Natural killer cell (primary cell): ENCODE measurements at regions not wholly inside any gene's neighbourhood (a gene's known extent, or its start where the extent isn't known, plus 50 kb on each side); places are given as distances from the start of the nearest gene placed in this dataset.

ENCODE experiments used
- ATAC-seq, 3 donors: fragments of 150-1000 bp in 2 of 3; fragments of 200-7000 bp in 1 of 3; cut with Tn5 transposase; 1 replicate in 1 of 3; 2 replicates in 2 of 3; pipeline ENCODE4 v1.10.0; 2021; ENCODE audit warnings: mild to moderate bottlenecking in 2 of 3, moderate library complexity in 2 of 3
- DNase-seq, 2 donors: peaks; one replicate each; pipeline versions ENCODE4 v3.0.0 to v3.0.0-alpha.2; 2013 to 2021; ENCODE audit warnings: mixed read lengths in 1 of 2
- H3K27ac ChIP-seq: one replicate; pipeline ENCODE4 v1.5.1; 2013; ENCODE audit warnings: mild to moderate bottlenecking, low read length
- H3K27me3 ChIP-seq: one replicate; pipeline ENCODE4 v1.6.1; 2013; ENCODE audit warnings: low read length; ENCODE audit not compliant: control insufficient read depth, insufficient read depth
- H3K36me3 ChIP-seq: one replicate; pipeline ENCODE4 v1.6.1; 2013; ENCODE audit warnings: low read length; ENCODE audit not compliant: control insufficient read depth, insufficient read depth
- H3K4me1 ChIP-seq: one replicate; pipeline ENCODE4 v1.6.1; 2013; ENCODE audit warnings: low read length; ENCODE audit not compliant: control insufficient read depth, insufficient read depth
- H3K4me3 ChIP-seq: one replicate; pipeline ENCODE4 v1.5.1; 2013; ENCODE audit warnings: low read length
- H3K9me3 ChIP-seq: one replicate; pipeline ENCODE4 v1.6.1; 2013; ENCODE audit warnings: low read length; ENCODE audit not compliant: control insufficient read depth, insufficient read depth
- H3K27ac Mint-ChIP-seq, 2 donors: one replicate each; pipeline ENCODE4 v1.8.0; 2022; ENCODE audit warnings: mild to moderate bottlenecking in 2 of 2, mixed read lengths in 2 of 2, moderate library complexity in 1 of 2
- H3K27me3 Mint-ChIP-seq, 2 donors: one replicate each; pipeline ENCODE4 v1.8.0; 2022; ENCODE audit warnings: low read depth in 2 of 2, mixed read lengths in 2 of 2
- H3K36me3 Mint-ChIP-seq: one replicate; pipeline ENCODE4 v1.8.0; 2022; ENCODE audit warnings: mixed read lengths
- H3K4me1 Mint-ChIP-seq, 2 donors: one replicate each; pipeline ENCODE4 v1.8.0; 2022; ENCODE audit warnings: mixed read lengths in 2 of 2
- H3K4me3 Mint-ChIP-seq: one replicate; pipeline ENCODE4 v1.8.0; 2022; ENCODE audit warnings: mild to moderate bottlenecking, moderate library complexity, mixed read lengths
- H3K9me3 Mint-ChIP-seq, 2 donors: one replicate each; pipeline ENCODE4 v1.8.0; 2022; ENCODE audit warnings: mixed read lengths in 2 of 2
- WGBS: methylation state at CpG from one replicate; pipeline ENCODE4 v1.1.7; 2013; ENCODE audit warnings: missing lambda C conversion rate; ENCODE audit not compliant: insufficient coverage; 5-methylcytosine and 5-hydroxymethylcytosine counted together
- intact Hi-C: fragments of 100-400 bp; cut with micrococcal nuclease; formaldehyde crosslinking; loops from one replicate; pipeline ENCODE4 v1.14.2; 2022
- TF ChIP-seq, protein P1 (sequence below): fragments of 200-600 bp; IDR thresholded peaks from one replicate; pipeline ENCODE4 v1.8.0; 2022; ENCODE audit warnings: antibody characterized with exemption

GRCh38 chr5:72746736-72747135 lies 69.7 kb upstream of the TNPO1 start:
- H3K27ac ChIP-seq, result no peak overlapping the region
- H3K36me3 Mint-ChIP-seq, result no peaks in the 10 kb centered on the region
- WGBS, result 98% methylated on average over 4 of the region's 5 CpGs
- DNase-seq, result no peak
- intact Hi-C loops, result no loop called here
- no peak overlapping the region for H3K4me3 ChIP-seq
- H3K36me3 ChIP-seq, result no peaks in the 10 kb centered on the region
- H3K4me1 ChIP-seq, result no peaks in the 10 kb centered on the region
- ATAC-seq, result no peak
- TF ChIP-seq, protein P1, sequence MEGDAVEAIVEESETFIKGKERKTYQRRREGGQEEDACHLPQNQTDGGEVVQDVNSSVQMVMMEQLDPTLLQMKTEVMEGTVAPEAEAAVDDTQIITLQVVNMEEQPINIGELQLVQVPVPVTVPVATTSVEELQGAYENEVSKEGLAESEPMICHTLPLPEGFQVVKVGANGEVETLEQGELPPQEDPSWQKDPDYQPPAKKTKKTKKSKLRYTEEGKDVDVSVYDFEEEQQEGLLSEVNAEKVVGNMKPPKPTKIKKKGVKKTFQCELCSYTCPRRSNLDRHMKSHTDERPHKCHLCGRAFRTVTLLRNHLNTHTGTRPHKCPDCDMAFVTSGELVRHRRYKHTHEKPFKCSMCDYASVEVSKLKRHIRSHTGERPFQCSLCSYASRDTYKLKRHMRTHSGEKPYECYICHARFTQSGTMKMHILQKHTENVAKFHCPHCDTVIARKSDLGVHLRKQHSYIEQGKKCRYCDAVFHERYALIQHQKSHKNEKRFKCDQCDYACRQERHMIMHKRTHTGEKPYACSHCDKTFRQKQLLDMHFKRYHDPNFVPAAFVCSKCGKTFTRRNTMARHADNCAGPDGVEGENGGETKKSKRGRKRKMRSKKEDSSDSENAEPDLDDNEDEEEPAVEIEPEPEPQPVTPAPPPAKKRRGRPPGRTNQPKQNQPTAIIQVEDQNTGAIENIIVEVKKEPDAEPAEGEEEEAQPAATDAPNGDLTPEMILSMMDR, result no peak
- H3K9me3 Mint-ChIP-seq, result no peaks in the 10 kb centered on the region
- no peak overlapping the region for H3K4me3 Mint-ChIP-seq
- H3K9me3 ChIP-seq, result peaks cover 3% of the 10 kb centered on the region
- no peaks in the 10 kb centered on the region for H3K4me1 Mint-ChIP-seq
- peaks cover 18 to 26% of the 10 kb centered on the region in 2 donors for H3K27me3 Mint-ChIP-seq
- no peaks in the 10 kb centered on the region for H3K27me3 ChIP-seq
- no peak overlapping the region for H3K27ac Mint-ChIP-seq

- no peak overlapping the region for H3K4me3 Mint-ChIP-seq
- ATAC-seq, result no peak
- no peak overlapping the region for H3K27ac ChIP-seq
- TF ChIP-seq, protein P1, result no peak
- no peaks in the 10 kb centered on the region for H3K36me3 Mint-ChIP-seq
- H3K4me3 ChIP-seq, result no peak overlapping the region
- H3K9me3 ChIP-seq, result peaks cover 2% of the 10 kb centered on the region
- H3K9me3 Mint-ChIP-seq, result no peaks in the 10 kb centered on the region
- 89% methylated on average over 4 of the region's 4 CpGs for WGBS
- H3K27me3 Mint-ChIP-seq, result peaks cover 17 to 18% of the 10 kb centered on the region in 2 donors
- H3K4me1 ChIP-seq, result no peaks in the 10 kb centered on the region
- no peaks in the 10 kb centered on the region for H3K36me3 ChIP-seq
- H3K27me3 ChIP-seq, result no peaks in the 10 kb centered on the region
- H3K27ac Mint-ChIP-seq, result no peak overlapping the region
- H3K4me1 Mint-ChIP-seq, result no peaks in the 10 kb centered on the region
- DNase-seq, result no peak
- intact Hi-C loops, result no loop called here
Observed at GRCh38 chr5:72744136-72744535, 72.3 kb upstream of the TNPO1 start.

GRCh38 chr5:72741805-72742204 lies 74.7 kb upstream of the TNPO1 start:
- Mint-ChIP-seq H3K4me3 (no peak overlapping the region), H3K36me3 (no peaks in the 10 kb centered on the region), H3K4me1 (no peaks in the 10 kb centered on the region), H3K27ac (no peak overlapping the region), H3K27me3 (peaks cover 9 to 18% of the 10 kb centered on the region in 2 donors), H3K9me3 (no peaks in the 10 kb centered on the region)
- ATAC-seq (no peak), DNase-seq (no peak)
- no peaks in the 10 kb centered on the region for H3K27me3 ChIP-seq
- no peaks in the 10 kb centered on the region for H3K36me3 ChIP-seq
- no peaks in the 10 kb centered on the region for H3K4me1 ChIP-seq
- no peaks in the 10 kb centered on the region for H3K9me3 ChIP-seq
- intact Hi-C loops, result no loop called here
- no peak overlapping the region for H3K27ac ChIP-seq
- TF ChIP-seq, protein P1, result no peak
- H3K4me3 ChIP-seq, result no peak overlapping the region

DNA sequence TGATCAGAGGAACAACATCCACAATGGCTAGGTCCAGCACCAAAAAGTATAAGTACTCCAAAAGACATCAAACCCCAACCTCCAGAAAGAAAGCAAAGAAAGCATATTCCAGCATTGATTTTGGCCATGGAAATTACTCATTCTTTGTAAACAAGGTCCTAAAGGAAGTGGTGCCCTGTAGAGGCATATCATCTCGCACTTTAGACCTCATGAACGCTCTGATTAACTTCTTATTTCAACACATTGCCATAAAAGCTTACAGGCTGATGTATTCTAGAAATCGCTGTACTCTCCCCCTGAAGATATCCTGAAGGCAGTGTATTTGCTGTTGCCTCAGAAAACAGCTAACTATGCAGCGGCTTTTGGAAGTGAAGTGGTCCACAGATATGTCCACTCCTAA lies 82.7 kb upstream of the TNPO1 start:
- H3K9me3 ChIP-seq, result no peaks in the 10 kb centered on the region
- no peaks in the 10 kb centered on the region for H3K27me3 ChIP-seq
- no peaks in the 10 kb centered on the region for H3K36me3 Mint-ChIP-seq
- H3K4me1 Mint-ChIP-seq, result no peaks in the 10 kb centered on the region
- WGBS, result 82% methylated on average over 4 of the region's 4 CpGs
- peaks cover 0 to 8% of the 10 kb centered on the region in 2 donors for H3K27me3 Mint-ChIP-seq
- no peak overlapping the region for H3K27ac ChIP-seq
- no peak overlapping the region for H3K27ac Mint-ChIP-seq
- TF ChIP-seq, protein P1, result no peak
- no peak overlapping the region for H3K4me3 ChIP-seq
- intact Hi-C loops, result no loop called here
- ATAC-seq, result no peak
- no peaks in the 10 kb centered on the region for H3K4me1 ChIP-seq
- DNase-seq, result no peak
- no peaks in the 10 kb centered on the region for H3K9me3 Mint-ChIP-seq
- no peaks in the 10 kb centered on the region for H3K36me3 ChIP-seq
- H3K4me3 Mint-ChIP-seq, result no peak overlapping the region
